ENCODE measurements at regions not wholly inside any gene's neighbourhood (a gene's known extent, or its start where the extent isn't known, plus 50 kb on each side); places are given as distances from the start of the nearest gene placed in this dataset.
A peak's percentile ranks its signal among the peaks of the same experiment; 100 is the strongest.

DNA sequence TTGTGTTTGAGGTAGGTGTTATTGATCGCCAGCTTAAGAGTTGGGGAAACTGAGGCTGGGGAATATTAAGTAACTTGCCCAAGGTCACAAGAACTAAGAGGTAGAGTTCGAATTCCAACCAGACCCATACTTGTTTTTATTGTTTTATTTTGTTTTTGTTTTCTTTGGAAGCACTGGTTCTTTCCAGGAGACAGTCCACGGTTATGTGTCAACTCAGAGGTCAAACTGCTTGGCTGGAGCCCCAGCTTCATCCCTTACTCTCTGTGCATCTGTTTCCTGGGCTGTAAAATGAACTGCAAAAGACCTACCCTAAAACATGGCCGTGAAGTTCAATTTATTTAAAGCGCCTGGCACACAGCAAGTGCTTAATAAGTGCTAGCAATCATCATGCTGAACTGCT lies 74.4 kb upstream of the MAP1LC3B2 start:
- H3K36me3 ChIP-seq = no peaks in the 10 kb centered on the region
- no peaks in the 10 kb centered on the region for H3K27me3 ChIP-seq
- no peaks in the 10 kb centered on the region for H3K9me3 ChIP-seq
- TF ChIP-seq, protein P1, sequence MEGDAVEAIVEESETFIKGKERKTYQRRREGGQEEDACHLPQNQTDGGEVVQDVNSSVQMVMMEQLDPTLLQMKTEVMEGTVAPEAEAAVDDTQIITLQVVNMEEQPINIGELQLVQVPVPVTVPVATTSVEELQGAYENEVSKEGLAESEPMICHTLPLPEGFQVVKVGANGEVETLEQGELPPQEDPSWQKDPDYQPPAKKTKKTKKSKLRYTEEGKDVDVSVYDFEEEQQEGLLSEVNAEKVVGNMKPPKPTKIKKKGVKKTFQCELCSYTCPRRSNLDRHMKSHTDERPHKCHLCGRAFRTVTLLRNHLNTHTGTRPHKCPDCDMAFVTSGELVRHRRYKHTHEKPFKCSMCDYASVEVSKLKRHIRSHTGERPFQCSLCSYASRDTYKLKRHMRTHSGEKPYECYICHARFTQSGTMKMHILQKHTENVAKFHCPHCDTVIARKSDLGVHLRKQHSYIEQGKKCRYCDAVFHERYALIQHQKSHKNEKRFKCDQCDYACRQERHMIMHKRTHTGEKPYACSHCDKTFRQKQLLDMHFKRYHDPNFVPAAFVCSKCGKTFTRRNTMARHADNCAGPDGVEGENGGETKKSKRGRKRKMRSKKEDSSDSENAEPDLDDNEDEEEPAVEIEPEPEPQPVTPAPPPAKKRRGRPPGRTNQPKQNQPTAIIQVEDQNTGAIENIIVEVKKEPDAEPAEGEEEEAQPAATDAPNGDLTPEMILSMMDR (IDR thresholded peaks at IDR 0.05) = no peak
- no peak for TF ChIP-seq POLR2A (IDR thresholded peaks at IDR 0.05)
- H3K4me3 ChIP-seq = no peak overlapping the region
- intact Hi-C loops (cut with DNase I; ENCODE audit: low total_unique reads) = no loop called here
- peak; percentile 69 to 75 for DNase-seq
- no peaks in the 10 kb centered on the region for H3K4me1 ChIP-seq
- H3K27ac ChIP-seq = peak overlapping the region; percentile 22 to 23

DNA sequence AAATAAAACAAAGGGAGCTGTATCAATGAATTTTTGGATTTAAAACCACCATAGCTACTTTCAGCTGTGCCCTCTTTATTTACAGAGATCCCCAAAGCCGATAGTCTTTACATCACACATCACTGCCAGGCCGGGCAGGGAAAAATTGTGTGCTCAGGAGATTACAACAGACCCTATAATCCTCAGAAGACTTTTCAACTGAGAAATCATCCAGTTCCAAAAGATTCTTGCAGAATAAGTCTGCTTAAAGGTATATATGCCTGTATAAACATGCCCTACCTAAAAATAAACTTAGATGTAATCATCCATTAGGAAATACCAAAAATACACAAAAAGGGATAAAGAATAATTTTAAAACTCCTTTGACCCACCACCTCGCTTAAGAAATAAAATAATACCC lies 70.1 kb upstream of the MAP1LC3B2 start:
- TF ChIP-seq POLR2A (IDR thresholded peaks at IDR 0.05) = no peak
- TF ChIP-seq, protein P1 (IDR thresholded peaks at IDR 0.05) = no peak
- no peak overlapping the region for H3K27ac ChIP-seq
- H3K27me3 ChIP-seq = no peaks in the 10 kb centered on the region
- no peak for DNase-seq
- intact Hi-C loops (cut with DNase I; ENCODE audit: low total_unique reads) = no loop called here
- H3K9me3 ChIP-seq = no peaks in the 10 kb centered on the region
- no peak overlapping the region for H3K4me3 ChIP-seq
- H3K36me3 ChIP-seq = no peaks in the 10 kb centered on the region
- H3K4me1 ChIP-seq = no peaks in the 10 kb centered on the region

DNA sequence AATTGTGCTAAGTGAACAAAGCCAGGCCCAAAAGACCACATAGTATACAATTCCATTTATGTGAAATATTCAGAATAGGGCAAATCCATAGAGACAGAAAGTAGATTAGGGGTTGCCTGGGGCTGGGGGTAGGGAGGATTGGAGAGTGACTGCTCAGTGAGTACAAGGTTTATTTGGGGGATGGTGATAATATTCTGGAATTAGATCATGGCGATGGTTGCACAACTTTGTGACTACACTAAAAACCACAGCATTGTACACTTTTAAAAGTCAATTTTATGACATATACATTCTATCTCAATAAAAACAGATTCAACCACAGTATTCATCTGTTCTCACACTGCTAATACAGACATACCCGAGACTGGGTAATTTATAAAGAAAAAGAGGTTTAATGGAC lies 68.7 kb upstream of the MAP1LC3B2 start:
- intact Hi-C loops (cut with DNase I; ENCODE audit: low total_unique reads) = no loop called here

DNA sequence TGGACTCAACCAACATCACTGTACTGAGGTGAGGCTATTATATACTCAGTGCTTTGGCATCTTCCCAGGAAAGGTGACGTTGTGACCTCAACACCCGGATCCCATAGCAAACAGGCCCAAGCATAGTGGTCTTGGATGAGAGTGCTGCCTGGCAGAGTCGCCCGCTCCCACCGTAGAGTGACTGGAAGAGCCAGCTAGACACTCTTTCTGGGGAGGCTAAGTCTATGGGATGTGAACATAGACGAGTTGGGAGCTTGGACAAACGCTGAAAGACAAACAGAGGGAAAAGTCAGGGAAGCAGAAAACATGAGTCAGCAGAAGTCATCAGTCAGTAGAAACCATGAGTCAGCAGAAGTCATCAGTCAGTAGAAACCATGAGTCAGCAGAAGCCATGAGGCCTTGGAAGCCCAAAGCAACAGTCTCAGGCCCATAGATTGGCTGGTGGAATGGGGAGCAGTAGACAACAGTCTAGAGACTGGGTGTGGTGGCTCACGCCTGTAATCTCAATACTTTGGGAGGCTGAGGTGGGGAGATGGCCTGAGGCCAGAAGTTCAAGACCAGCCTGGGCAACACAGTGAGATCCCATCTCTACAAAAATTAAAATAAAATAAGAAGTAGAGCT lies 66.4 kb upstream of the MAP1LC3B2 start:
- Histone ChIP-seq H3K36me3 (no peaks in the 10 kb centered on the region), H3K4me3 (no peak overlapping the region), H3K27ac (no peak overlapping the region), H3K27me3 (no peaks in the 10 kb centered on the region), H3K4me1 (no peaks in the 10 kb centered on the region), H3K9me3 (no peaks in the 10 kb centered on the region)
- TF ChIP-seq, protein P1 (IDR thresholded peaks at IDR 0.05) = no peak
- TF ChIP-seq POLR2A (IDR thresholded peaks at IDR 0.05) = no peak
- intact Hi-C loops (cut with DNase I; ENCODE audit: low total_unique reads) = no loop called here
- DNase-seq = no peak

More for the DNA sequence above, 68.7 kb upstream of the MAP1LC3B2 start:
- no peak overlapping the region for H3K4me3 ChIP-seq
- H3K4me1 ChIP-seq = no peaks in the 10 kb centered on the region
- no peak for TF ChIP-seq POLR2A (IDR thresholded peaks at IDR 0.05)
- TF ChIP-seq, protein P1 (IDR thresholded peaks at IDR 0.05) = no peak
- H3K27me3 ChIP-seq = no peaks in the 10 kb centered on the region
- no peak overlapping the region for H3K27ac ChIP-seq
- H3K36me3 ChIP-seq = no peaks in the 10 kb centered on the region
- H3K9me3 ChIP-seq = no peaks in the 10 kb centered on the region
- DNase-seq = no peak

DNA sequence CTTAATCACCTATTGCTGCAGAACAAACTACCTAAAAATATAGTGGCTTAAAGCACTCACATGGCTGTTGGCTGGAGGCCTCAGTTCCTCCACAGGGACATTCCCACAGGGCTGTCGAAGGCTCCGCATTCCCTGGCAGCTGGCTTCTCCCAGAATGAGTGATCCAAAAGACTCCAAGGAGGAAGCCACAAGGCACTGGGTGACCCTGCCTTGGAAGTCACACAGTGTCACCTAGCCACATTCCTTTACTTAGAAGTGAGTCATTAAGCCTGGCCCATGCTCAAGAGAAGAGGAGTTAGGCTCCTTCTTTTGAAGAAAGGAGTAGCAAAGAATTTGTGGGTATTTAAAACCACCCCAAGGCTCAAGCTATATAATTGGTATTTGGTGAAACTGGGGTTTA lies 63.9 kb upstream of the MAP1LC3B2 start:
- Histone ChIP-seq H3K9me3 (no peaks in the 10 kb centered on the region), H3K27ac (no peak overlapping the region), H3K27me3 (no peaks in the 10 kb centered on the region), H3K4me1 (no peaks in the 10 kb centered on the region), H3K4me3 (no peak overlapping the region), H3K36me3 (no peaks in the 10 kb centered on the region)
- intact Hi-C loops (cut with DNase I; ENCODE audit: low total_unique reads) = no loop called here
- no peak for DNase-seq
- no peak for TF ChIP-seq POLR2A (IDR thresholded peaks at IDR 0.05)
- TF ChIP-seq, protein P1 (IDR thresholded peaks at IDR 0.05) = no peak
